Stomach (tissue), 4 donors: ENCODE measurements at regions not wholly inside any gene's neighbourhood (a gene's known extent, or its start where the extent isn't known, plus 50 kb on each side); places are given as distances from the start of the nearest gene placed in this dataset.

Experiments
- EP300 ChIP-seq: sonication (generic); formaldehyde crosslinking; IDR thresholded peaks from one replicate; pipeline ENCODE4 v1.6.1; 2017; ENCODE audit warnings: antibody characterized with exemption
- POLR2A ChIP-seq, 4 donors: fragments of 450-650 bp; IDR thresholded peaks; one replicate each; pipeline ENCODE4 v1.6.1; 2016; ENCODE audit warnings: antibody characterized with exemption in 4 of 4, control low read depth in 2 of 4, mild to moderate bottlenecking in 1 of 4, moderate library complexity in 1 of 4
- POLR2AphosphoS5 ChIP-seq, 3 donors: sonication (generic); formaldehyde crosslinking; IDR thresholded peaks; one replicate each; pipeline ENCODE4 v1.6.1; 2016; ENCODE audit warnings: antibody characterized with exemption in 3 of 3
- TF ChIP-seq, protein P1 (sequence below), 7 experiments: fragments of 450-650 bp in 4 of 7; fragments of 200-600 bp in 3 of 7; sonication (generic) in 3 of 7; IDR thresholded peaks; one replicate each; pipeline ENCODE4 v1.5.1; 2016 to 2019; ENCODE audit warnings: antibody characterized with exemption in 7 of 7, control low read depth in 2 of 7, mild to moderate bottlenecking in 1 of 7

DNA sequence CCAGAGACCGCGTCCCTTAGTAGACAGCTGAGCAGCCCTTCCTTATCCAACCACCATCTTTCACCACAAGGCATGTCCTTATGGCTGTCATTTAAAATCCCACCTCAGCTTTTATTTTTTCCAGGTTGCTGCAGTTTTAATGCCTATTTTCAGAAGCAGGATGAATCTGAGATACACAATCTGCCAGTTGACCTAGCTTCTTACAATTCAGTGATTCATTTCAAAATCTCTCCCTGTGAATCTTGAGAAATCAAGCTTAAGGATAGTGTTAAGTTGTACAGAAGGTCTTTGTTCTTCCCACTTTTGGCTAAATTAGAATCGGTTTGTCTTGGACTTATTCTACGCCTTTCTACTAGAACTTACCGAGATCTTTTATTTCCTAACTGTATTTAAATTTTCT, 522.3 kb upstream of the CFAP20DC start:
- TF ChIP-seq, protein P1, sequence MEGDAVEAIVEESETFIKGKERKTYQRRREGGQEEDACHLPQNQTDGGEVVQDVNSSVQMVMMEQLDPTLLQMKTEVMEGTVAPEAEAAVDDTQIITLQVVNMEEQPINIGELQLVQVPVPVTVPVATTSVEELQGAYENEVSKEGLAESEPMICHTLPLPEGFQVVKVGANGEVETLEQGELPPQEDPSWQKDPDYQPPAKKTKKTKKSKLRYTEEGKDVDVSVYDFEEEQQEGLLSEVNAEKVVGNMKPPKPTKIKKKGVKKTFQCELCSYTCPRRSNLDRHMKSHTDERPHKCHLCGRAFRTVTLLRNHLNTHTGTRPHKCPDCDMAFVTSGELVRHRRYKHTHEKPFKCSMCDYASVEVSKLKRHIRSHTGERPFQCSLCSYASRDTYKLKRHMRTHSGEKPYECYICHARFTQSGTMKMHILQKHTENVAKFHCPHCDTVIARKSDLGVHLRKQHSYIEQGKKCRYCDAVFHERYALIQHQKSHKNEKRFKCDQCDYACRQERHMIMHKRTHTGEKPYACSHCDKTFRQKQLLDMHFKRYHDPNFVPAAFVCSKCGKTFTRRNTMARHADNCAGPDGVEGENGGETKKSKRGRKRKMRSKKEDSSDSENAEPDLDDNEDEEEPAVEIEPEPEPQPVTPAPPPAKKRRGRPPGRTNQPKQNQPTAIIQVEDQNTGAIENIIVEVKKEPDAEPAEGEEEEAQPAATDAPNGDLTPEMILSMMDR (IDR thresholded peaks at IDR 0.05) = no peak
- TF ChIP-seq POLR2A (IDR thresholded peaks at IDR 0.05) (no peak), EP300 (no peak), POLR2AphosphoS5 (IDR thresholded peaks at IDR 0.05) (no peak)
